Right lobe of liver (tissue), 6 donors: ENCODE measurements at regions not wholly inside any gene's neighbourhood (a gene's known extent, or its start where the extent isn't known, plus 50 kb on each side); places are given as distances from the start of the nearest gene placed in this dataset.
A peak's percentile ranks its signal among the peaks of the same experiment; 100 is the strongest.

Source experiments
- ATAC-seq, 4 donors: fragments of 200-7000 bp; cut with Tn5 transposase; one replicate each; pipeline ENCODE4 v1.9.1; 2020; ENCODE audit warnings: mild to moderate bottlenecking in 4 of 4, moderate library complexity in 4 of 4
- DNase-seq, 3 donors: peaks; one replicate each; pipeline ENCODE4 v3.0.0-alpha.2; 2020
- H3K27ac ChIP-seq, 3 donors: fragments of 200-600 bp; one replicate each; pipeline ENCODE4 v1.8.0; 2022
- H3K27me3 ChIP-seq, 2 donors: fragments of 200-600 bp; one replicate each; pipeline ENCODE4 v1.8.0; 2022
- H3K36me3 ChIP-seq, 4 donors: fragments of 200-600 bp; sonication (generic) in 1 of 4; one replicate each; pipeline versions ENCODE4 v1.5.1 to v1.8.0; 2017 to 2022; ENCODE audit warnings: control low read depth in 1 of 4
- H3K4me1 ChIP-seq, 4 donors: fragments of 200-600 bp; sonication (generic) in 1 of 4; one replicate each; pipeline versions ENCODE4 v1.5.1 to v1.8.0; 2017 to 2022; ENCODE audit warnings: control low read depth in 1 of 4
- H3K4me3 ChIP-seq, 3 donors: fragments of 200-600 bp; one replicate each; pipeline ENCODE4 v1.8.0; 2022
- H3K9me3 ChIP-seq, 4 donors: fragments of 200-600 bp; sonication (generic) in 1 of 4; one replicate each; pipeline versions ENCODE4 v1.5.1 to v1.8.0; 2017 to 2022; ENCODE audit warnings: control low read depth in 1 of 4
- POLR2A ChIP-seq: fragments of 450-650 bp; IDR thresholded peaks from one replicate; pipeline ENCODE4 v1.6.1; 2017; ENCODE audit warnings: antibody characterized with exemption, mild to moderate bottlenecking
- WGBS: methylation state at CpG from one replicate; pipeline ENCODE4 v1.1.6; 2018; ENCODE audit warnings: low coverage, low lambda C conversion rate; ENCODE audit not compliant: insufficient coverage; ENCODE audit errors: missing lambda C conversion rate; 5-methylcytosine and 5-hydroxymethylcytosine counted together
- intact Hi-C, 2 donors: fragments of 100-400 bp; cut with DNase I; formaldehyde crosslinking; loops; one replicate each; pipeline versions ENCODE4 v1.11.2 to v1.14.1; 2022
- TF ChIP-seq, protein P1 (sequence below), 4 donors: fragments of 200-600 bp in 3 of 4; fragments of 450-650 bp in 1 of 4; IDR thresholded peaks; one replicate each; pipeline versions ENCODE4 v1.5.1 to v1.8.0; 2016 to 2022; ENCODE audit warnings: antibody characterized with exemption in 4 of 4, mild to moderate bottlenecking in 2 of 4
- donor health status: DM: no; HTN: yes; CAD: no.
- donor health status: DM: no; HTN: no; CAD: no.
- donor health status: DM: no; HTN: no; CAD: no.
- donor health status: DM: no; HTN: yes; CAD: no.
- donor health status: DM: no; HTN: yes; CAD: no.

GRCh38 chr12:94070520-94070919 is 77.9 kb upstream of the PLXNC1 start:
- Histone ChIP-seq H3K27me3 (no peaks in the 10 kb centered on the region), H3K27ac (no peak overlapping the region), H3K4me3 (no peak overlapping the region), H3K4me1 (no peaks in the 10 kb centered on the region), H3K36me3 (no peaks in the 10 kb centered on the region), H3K9me3 (no peaks in the 10 kb centered on the region)
- DNase-seq (no peak), ATAC-seq (no peak)
- intact Hi-C loops: no loop called here
- WGBS: 86% methylated on average over 4 of the region's 5 CpGs
- TF ChIP-seq, protein P1, sequence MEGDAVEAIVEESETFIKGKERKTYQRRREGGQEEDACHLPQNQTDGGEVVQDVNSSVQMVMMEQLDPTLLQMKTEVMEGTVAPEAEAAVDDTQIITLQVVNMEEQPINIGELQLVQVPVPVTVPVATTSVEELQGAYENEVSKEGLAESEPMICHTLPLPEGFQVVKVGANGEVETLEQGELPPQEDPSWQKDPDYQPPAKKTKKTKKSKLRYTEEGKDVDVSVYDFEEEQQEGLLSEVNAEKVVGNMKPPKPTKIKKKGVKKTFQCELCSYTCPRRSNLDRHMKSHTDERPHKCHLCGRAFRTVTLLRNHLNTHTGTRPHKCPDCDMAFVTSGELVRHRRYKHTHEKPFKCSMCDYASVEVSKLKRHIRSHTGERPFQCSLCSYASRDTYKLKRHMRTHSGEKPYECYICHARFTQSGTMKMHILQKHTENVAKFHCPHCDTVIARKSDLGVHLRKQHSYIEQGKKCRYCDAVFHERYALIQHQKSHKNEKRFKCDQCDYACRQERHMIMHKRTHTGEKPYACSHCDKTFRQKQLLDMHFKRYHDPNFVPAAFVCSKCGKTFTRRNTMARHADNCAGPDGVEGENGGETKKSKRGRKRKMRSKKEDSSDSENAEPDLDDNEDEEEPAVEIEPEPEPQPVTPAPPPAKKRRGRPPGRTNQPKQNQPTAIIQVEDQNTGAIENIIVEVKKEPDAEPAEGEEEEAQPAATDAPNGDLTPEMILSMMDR (IDR thresholded peaks at IDR 0.05): no peak
- no peak for TF ChIP-seq POLR2A

DNA sequence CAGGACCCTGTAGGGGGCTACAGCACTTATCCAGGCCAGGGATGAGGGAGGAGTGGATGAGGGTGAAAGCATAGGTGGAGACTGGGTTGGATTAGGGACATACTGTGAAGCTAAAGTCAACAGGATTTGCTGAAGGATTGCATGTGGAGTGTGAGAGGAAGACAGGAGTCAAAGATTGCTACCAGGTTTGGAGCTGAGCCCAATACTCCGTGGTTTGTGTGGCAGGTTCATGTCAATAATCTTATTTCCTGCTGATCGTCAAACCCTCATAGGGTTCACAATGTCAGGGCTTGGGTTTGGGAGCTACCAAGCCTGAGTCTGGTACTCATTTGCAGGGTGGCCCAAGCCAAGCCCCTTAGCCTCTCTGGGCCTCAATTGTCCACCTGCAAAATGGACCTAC is 77.1 kb upstream of the PLXNC1 start:
- intact Hi-C loops: no loop called here
- WGBS: no CpG with 5 or more reads among the region's 2 CpGs
- Histone ChIP-seq H3K36me3 (no peaks in the 10 kb centered on the region), H3K27me3 (no peaks in the 10 kb centered on the region), H3K27ac (no peak overlapping the region), H3K4me3 (no peak overlapping the region), H3K9me3 (no peaks in the 10 kb centered on the region), H3K4me1 (no peaks in the 10 kb centered on the region)
- peak in 1 of 4 donors; percentile 51 for ATAC-seq
- TF ChIP-seq, protein P1 (IDR thresholded peaks at IDR 0.05): no peak
- TF ChIP-seq POLR2A: no peak
- no peak for DNase-seq

GRCh38 chr12:94073441-94074051 is 74.8 kb upstream of the PLXNC1 start:
- DNase-seq (no peak), ATAC-seq (no peak)
- H3K4me3 ChIP-seq: no peak overlapping the region
- WGBS: 62% methylated on average over 7 of the region's 9 CpGs
- TF ChIP-seq, protein P1 (IDR thresholded peaks at IDR 0.05): no peak
- no peak for TF ChIP-seq POLR2A
- no peaks in the 10 kb centered on the region for H3K4me1 ChIP-seq
- no peak overlapping the region for H3K27ac ChIP-seq
- H3K36me3 ChIP-seq: no peaks in the 10 kb centered on the region
- H3K9me3 ChIP-seq: no peaks in the 10 kb centered on the region
- intact Hi-C loops: no loop called here
- H3K27me3 ChIP-seq: no peaks in the 10 kb centered on the region

DNA sequence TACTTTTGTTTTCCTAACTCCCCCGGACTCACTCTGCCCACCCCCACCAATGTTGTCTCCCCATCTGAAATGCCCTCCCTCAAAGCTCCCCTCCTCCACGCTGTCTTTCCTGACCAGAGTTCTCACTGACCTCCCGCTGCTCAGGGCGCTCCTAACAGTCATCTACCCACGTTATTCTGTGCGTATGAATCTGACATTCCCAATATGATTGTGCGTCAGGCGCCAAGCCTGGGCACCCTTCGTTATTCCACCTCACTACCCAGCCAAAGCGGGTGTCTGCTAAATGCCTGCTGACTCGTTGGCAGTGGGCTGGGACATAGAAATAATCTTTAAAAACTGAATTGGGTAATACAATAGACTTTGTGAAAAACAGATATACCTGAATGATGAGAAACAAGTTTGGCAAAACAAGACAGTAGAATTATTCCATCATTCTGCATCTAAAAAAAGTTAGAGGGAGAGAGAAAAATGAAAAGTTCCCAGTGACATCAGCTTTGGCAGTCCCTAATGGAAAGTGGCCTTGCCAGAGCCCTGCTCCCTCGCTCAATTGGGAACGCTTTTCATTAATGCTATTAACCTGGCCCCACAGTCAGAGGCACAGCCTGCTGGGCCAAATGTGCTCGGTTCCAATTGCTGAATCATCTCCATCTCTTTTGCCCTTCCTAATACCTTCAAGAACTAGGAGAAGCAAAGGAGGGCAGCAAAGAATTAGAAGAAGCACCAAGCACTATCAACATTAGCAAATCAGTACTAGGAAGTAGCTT is 74.0 kb upstream of the PLXNC1 start:
- Histone ChIP-seq H3K36me3 (no peaks in the 10 kb centered on the region), H3K4me1 (no peaks in the 10 kb centered on the region), H3K27ac (peak overlapping the region in 1 of 3 donors; percentile 33), H3K4me3 (no peak overlapping the region), H3K9me3 (no peaks in the 10 kb centered on the region), H3K27me3 (no peaks in the 10 kb centered on the region)
- no peak for DNase-seq
- no peak for TF ChIP-seq POLR2A
- TF ChIP-seq, protein P1 (IDR thresholded peaks at IDR 0.05): no peak
- intact Hi-C loops: no loop called here
- 71% methylated on average over 11 of the region's 14 CpGs for WGBS
- ATAC-seq: peak in 1 of 4 donors; percentile 22
